NOMO-1 treated with DMSO at 0.1 percent for 48 hours (cell line): ENCODE measurements at regions not wholly inside any gene's neighbourhood (a gene's known extent, or its start where the extent isn't known, plus 50 kb on each side); places are given as distances from the start of the nearest gene placed in this dataset.
"Not testable (repeated sequence)": the region's sequence is repeated elsewhere in the genome, so short reads cannot be mapped to it uniquely, and the experiment has no call there.

ENCODE experiments used
- DNase-seq: peaks from one replicate; lab custom pipeline; 2025; ENCODE audit not compliant: unreplicated experiment; lab: John Stamatoyannopoulos, UW

DNA sequence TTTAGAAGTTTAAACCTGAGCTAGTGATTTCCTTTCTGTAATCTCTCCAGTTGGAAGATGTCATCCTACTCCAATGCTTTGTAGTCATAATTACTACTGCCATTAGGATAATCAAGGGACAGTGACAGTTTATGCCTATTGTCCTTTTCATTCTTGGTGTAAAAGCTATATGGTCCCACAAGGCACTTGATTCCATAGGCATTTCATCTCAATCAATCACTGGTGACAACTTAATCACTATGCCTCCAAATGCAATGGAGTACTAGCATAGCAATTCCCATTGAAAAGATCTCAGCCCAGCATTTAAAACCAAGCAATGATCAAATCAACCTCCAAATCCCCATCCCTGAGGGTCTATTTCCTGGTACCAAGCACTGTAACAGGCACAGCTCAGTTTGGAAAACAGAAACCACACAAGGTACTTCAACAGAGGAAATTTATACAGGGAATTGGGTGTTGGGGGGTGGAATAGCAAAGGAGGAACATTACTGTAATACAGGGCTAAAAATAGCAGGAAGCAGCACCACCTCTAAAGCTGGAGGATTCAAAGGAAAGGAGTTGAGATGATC, 51.0 kb downstream of the FHIP2A start:
- DNase-seq, result no peak

DNA sequence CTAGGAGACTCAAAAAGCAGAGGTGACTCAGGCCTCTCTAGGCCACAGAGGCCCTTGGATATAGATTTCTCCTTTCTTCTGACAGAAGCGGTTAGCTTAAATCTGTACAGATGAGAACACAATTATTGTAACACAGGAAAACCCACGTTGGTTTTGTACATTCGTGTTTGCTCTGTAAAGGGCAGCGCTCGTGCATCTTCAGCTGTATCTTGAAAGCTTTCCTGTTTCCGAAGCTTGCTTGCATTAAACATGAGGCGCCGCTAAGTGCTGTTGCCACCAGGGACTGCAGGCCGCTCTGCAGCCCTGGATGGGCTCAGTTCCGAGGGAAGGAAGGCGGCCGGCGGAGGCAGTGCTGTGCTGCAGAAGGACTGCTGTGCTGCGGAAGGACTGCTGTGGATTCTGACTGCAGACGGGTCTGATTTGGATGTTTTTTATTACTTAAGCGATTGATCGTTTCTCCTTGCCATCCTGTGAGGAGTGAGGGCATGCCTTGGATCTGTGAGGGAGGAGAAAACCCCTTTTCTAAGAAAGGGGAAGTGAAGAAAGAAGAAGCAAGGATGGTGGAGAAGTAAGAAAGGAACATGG, 53.3 kb downstream of the FHIP2A start:
- DNase-seq, result peak; percentile 38

DNA sequence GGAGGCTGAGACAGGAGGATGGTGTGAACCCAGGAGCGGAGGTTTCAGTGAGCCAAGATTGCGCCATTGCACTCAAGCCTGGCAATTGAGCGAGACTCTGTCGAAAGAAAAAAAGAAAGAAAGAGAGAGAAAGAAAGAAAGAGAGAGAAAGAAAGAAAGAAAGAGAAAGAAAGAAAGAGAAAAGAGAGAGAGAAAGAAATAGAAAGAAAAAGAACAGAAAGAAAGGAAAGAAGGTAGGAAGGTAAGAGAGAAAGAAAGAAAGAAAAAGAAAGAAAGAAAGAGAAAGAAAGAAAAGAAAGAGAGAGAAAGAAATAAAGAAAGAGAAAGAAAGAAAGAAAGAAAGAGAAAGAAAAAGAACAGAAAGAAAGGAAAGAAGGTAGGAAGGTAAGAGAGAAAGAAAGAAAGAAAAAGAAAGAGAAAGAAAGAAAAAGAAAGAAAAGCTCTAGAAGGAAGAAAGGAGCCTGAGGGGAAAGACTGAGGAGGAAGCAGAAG, 54.1 kb downstream of the FHIP2A start:
- not testable (repeated sequence) for DNase-seq

DNA sequence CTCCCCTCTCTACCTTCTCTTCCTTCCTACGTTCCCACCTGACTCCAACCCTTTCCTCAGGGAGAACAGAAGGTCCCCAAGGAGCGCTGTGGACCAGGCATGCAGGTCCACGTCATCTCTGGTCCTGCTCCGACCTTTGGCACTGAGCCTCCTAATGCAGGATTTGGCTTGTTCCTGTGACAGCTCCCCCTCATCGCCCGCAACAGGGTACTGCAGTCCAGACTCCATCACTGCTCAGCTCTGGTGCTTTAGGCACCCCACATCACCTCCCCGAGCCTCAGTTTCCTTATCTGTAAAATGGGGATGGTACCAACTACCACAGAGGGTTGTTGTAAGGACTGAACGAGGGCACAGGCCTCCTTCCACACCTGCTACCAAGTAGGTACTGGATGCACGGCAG, 54.6 kb downstream of the FHIP2A start:
- no peak for DNase-seq

DNA sequence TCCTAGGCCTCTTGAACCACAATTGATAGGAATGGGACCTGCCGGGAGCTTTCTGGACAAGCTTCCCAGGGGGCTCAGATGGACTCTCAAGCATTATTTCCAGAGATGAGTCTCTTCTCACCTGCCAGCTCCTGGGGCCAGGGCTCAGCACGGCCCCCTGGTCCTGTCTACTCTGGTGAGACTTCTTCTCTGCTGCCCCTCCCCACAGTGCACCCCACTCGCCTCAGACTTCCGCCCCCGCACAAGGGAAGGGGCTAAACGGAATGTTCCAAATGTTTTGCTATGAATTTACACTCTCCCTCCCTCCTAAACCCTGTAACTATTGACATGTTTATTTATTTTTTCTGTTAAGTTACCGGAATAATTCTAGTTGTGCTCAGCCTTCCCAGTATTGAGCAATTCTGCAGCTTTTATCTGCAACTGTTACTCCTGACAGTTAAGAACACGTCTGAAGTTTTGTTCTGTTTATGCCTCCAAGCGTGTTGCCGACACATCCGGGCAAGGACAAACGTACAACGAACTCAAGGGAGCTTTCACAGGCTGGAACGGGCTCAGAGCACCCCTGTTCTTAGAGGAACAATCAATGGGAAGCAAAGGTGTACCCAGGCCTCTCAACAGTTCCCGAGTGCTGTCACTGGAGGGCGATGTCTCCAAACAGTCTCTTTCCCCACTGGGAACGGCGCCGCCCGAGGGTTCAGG, 55.2 kb downstream of the FHIP2A start:
- DNase-seq, result peak; percentile 42

DNA sequence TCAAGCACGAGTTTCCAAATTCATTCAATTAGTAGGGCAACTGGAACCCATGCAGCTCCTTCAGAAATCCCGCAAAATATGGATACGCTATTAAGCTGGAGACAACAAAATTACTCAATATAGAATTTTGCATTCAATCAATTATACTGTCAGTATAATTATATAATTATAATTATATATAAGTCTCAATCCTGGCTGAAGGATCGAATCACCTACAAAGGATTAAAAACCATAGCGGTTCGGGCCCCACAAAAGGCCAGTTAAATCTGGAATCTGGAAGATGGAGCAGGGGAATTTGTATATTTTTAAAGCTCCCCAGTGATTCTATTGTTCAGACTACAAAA, 55.7 kb downstream of the FHIP2A start:
- DNase-seq, result no peak

DNA sequence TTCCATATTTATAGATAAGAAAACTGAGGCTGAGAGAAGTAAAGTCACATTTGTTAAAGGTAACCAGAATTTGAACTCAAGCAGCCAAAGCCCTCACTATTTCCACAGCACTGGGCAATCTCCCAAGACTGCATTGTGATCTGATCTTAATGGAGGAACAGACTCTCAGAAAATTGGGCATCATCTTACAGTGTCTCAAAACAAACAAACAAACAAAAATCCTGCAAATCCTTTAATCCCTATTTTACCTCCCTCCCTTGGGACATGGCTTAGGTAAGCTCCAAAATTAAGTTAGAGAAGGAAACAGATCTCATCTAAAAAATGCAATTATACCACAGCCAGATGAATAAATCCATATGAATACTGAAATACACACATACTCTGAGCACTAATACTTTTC, 57.5 kb downstream of the FHIP2A start:
- no peak for DNase-seq

DNA sequence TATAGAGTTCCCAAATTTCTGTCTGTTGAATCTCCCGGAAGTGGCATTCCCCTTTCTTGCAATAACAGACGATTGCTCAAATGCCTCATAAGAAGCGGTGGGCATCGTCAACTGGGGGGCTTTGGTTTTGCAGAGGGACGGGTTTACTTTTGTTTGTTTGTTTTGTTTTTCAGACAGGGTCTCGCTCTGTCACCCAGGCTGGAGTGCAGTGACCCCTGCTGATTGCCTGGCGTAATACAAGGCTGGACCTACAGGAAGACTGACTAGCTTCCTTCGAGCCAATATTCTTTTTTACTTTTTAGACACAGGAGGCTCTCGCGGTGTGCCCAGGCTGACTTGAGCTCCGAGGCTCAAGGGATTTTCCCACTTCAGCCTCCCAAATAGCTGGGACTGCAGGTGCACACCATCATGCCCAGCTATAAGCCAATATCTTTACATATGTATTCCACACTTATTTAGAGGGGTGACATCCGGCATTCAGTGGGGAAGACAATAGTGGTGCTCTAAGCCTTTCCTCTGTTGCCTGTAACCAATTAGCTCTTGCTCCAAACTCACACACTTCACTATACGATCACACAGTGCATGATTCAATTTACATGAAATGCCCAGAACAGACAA, 58.1 kb downstream of the FHIP2A start:
- DNase-seq, result peak; percentile 29

DNA sequence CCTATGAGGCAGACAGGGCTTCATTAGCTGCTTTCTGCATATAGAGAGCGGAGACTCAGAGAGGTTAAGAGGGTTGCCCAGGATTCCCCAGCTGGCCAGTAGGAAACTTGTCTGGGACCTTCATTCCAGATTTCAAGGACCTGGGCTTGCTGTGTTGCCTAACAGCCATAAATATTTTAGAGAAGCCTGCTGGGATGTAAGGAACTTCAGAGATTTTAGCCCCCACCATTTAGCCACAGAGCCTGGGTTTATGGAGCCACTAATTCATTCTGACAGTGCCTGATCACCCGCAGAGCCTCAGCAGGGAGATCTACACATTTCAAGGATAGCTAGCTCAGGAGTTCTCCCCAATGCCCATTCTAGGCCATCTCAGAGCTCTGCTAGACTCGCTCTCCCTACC, 56.6 kb upstream of the TRUB1 start:
- no peak for DNase-seq

DNA sequence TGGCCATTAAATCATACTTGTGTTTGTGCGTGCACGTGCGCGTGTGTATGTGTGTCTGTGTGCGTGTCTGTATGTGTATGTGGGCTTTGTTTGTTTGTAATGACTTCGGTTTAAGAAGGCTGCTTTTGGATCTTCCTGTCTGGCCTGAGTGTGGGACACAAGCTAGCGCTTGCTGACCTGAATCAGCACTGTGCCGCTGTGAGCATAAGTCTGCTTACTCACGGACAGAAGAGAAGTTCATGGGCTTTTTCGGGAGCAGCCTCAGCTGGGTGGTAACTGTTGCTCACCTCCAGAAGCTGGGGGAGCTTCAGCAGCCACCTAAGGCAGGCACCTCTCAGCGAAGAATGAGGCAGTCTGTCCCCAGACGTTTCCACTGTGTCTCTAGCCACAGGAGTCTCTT, 56.1 kb upstream of the TRUB1 start:
- DNase-seq, result no peak

DNA sequence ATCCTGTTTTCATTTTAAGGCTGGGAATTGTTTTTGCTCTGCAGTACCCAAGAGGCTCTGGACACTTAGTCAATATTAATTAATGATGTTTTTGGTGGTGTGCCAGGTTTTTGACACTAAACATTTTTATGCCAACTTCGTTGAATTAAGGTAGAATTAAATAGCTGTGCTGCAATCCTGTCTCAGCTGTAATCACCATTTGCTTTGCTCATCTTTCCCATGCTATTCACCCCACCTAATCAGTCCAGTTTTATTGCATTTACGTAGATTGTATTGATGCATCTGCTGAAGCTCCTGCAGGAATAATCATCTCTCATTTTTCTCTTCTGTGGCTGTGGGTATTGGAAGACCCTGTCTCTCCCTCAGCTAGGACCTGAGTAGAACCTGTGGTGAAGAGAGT, 52.6 kb upstream of the TRUB1 start:
- DNase-seq, result no peak
